ENCODE measurements at regions not wholly inside any gene's neighbourhood (a gene's known extent, or its start where the extent isn't known, plus 50 kb on each side); places are given as distances from the start of the nearest gene placed in this dataset.

DNA sequence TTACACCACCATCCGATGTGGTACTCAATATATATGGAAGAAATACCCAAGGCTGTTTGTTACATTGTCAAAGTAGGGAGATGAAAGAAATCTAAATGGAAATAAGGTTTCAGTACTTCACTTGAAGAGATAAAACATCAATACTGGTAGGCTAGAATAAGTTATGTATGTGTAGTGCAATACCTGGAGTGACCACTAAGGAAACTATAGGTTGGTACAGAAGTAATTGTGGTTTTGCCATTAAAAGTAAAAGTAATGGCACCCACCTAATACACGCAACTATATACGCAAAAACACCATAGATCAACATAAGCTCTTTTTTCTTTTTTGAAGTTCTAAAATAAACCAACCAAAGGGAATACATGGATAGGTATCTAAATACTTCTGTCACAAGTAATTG lies 143.2 kb upstream of the KYNU start:
- TF ChIP-seq, protein P1, sequence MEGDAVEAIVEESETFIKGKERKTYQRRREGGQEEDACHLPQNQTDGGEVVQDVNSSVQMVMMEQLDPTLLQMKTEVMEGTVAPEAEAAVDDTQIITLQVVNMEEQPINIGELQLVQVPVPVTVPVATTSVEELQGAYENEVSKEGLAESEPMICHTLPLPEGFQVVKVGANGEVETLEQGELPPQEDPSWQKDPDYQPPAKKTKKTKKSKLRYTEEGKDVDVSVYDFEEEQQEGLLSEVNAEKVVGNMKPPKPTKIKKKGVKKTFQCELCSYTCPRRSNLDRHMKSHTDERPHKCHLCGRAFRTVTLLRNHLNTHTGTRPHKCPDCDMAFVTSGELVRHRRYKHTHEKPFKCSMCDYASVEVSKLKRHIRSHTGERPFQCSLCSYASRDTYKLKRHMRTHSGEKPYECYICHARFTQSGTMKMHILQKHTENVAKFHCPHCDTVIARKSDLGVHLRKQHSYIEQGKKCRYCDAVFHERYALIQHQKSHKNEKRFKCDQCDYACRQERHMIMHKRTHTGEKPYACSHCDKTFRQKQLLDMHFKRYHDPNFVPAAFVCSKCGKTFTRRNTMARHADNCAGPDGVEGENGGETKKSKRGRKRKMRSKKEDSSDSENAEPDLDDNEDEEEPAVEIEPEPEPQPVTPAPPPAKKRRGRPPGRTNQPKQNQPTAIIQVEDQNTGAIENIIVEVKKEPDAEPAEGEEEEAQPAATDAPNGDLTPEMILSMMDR (conservative IDR thresholded peaks at IDR 0.05 in 1 of 2, IDR thresholded peaks at IDR 0.05 in 1 of 2; ENCODE audit: low read depth in 1 of 2, low read length in 2 of 2), result no peak
- no peak for TF ChIP-seq EZH2 (IDR thresholded peaks at IDR 0.05; ENCODE audit: low read length, missing control alignments)
